ENCODE measurements at regions not wholly inside any gene's neighbourhood (a gene's known extent, or its start where the extent isn't known, plus 50 kb on each side); places are given as distances from the start of the nearest gene placed in this dataset.

DNA sequence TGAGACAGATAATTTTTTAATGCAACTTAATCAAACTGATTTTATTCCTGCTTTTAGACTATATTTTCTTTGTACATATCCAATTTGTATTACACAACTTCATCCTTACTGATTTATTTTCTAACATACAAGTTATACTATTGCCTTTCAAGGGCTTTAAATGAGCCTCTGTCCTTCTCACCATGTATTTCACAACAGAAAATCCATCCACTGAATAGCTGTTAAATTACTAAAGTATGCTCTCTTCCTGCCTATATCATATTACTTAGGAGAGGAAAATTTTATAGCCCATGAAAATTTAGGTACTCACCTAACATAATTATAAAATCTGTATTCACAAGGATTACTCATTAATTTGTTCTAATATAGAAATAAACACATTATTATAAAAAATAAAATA is 528.6 kb downstream of the ANKRD50 start:
- no peak for DNase-seq (ENCODE audit: low read depth in 3 of 3, low spot score in 2 of 3)

- DNase-seq (ENCODE audit: low read depth in 3 of 3, low spot score in 2 of 3): no peak
These were observed 527.7 kb downstream of the ANKRD50 start for GRCh38 chr4:124184792-124185191.

GRCh38 chr4:124188595-124188994 is 523.9 kb downstream of the ANKRD50 start:
- DNase-seq (ENCODE audit: low read depth in 3 of 3, low spot score in 2 of 3): no peak

DNA sequence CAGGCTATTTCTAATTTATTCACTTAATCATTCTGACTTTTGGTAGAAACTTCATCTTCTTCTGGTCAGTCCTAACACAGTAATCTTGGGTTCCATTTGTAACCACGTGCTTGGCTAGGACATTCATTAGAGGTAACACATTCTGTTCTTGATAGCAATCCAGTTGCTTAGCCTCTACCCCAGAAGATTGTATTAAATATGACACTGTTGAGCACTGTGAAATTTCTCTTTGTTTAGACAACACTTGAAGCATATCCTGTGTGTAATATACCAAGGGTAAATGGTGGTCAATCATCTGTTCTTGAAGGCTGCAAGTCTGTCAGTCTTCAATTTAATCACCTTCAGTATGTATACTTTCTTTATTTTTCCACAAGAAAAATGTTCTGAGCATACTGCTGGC is 523.0 kb downstream of the ANKRD50 start:
- DNase-seq (ENCODE audit: low read depth in 3 of 3, low spot score in 2 of 3): no peak

DNA sequence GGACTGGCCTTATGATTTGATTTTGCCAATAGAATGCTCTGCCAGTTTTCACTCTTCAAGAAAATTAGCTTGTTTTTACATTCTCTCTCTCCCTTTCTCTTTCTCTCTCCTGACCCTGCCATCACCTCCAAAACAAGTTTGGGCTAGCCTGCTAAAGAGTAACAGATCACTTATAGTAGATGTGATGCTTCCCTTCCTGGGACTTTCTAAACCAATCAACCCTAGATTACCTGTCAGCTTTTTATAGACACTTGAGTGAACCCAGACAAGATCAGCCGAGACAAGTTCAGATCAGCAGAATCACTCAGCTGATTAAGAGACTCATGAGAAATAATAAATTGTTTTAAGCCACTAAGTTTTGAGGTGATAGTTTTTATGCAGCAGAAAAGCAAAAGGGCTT is 521.2 kb downstream of the ANKRD50 start:
- DNase-seq (ENCODE audit: low read depth in 3 of 3, low spot score in 2 of 3): no peak

DNA sequence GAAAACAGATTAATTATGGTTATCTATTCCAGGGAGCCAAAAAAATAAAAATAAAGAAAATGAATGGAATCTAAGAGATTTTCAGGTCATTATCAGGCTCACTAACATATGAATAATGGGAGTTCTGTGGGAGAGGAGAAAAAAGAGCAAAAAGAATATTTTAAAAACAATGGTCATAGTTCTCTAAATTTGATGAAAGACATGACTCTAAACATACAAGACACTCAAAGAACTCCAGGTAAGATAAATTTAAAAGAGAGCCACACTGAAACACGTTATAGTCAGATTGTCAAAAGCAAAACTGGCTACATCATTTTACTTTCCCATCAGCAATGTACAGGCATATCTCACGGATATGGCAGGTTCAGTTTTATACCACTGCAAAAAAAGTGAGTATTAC is 520.0 kb downstream of the ANKRD50 start:
- no peak for DNase-seq (ENCODE audit: low read depth in 3 of 3, low spot score in 2 of 3)

GRCh38 chr4:124199185-124199584 is 513.3 kb downstream of the ANKRD50 start:
- no peak for DNase-seq (ENCODE audit: low read depth in 3 of 3, low spot score in 2 of 3)

DNA sequence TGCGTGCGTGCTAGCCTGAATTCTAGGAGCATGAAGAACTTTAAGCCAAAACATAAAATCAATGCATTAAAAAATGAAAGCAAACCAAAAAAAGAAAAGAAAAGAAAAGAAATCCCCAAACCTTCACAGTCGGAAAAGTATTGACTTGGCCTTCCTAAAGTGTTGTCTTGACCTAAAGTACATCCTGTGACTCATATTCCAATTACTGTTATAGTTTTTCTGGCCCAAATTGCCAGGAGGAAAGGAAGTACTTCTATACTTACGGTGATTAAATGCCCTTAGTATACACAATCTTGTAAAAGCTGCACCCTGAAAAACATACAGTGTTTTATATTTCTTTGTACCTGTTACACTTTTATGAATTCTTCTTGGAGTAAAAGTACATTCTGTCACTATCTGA is 512.8 kb downstream of the ANKRD50 start:
- no peak for DNase-seq (ENCODE audit: low read depth in 3 of 3, low spot score in 2 of 3)

GRCh38 chr4:124201636-124202035 is 510.9 kb downstream of the ANKRD50 start:
- no peak for DNase-seq (ENCODE audit: low read depth in 3 of 3, low spot score in 2 of 3)

DNA sequence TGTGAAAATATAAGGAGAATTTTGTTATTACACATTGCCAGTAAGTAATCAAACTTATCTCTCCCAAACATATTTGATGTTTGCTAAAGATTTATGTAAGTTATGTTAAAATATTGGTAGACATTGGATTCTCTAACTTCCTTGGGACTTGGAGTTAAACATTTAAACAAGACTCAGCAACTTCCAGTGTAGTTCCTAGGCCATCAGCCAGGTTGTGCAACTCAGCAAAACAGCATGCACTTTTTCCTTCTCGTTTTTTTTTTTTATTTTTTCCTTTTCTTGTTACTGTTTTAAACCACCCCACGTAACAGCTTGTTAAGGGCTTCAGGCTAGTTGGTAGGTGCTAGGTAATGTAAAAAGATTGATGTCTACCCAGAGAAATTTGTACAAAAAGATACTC is 510.4 kb downstream of the ANKRD50 start:
- no peak for DNase-seq (ENCODE audit: low read depth in 3 of 3, low spot score in 2 of 3)

DNA sequence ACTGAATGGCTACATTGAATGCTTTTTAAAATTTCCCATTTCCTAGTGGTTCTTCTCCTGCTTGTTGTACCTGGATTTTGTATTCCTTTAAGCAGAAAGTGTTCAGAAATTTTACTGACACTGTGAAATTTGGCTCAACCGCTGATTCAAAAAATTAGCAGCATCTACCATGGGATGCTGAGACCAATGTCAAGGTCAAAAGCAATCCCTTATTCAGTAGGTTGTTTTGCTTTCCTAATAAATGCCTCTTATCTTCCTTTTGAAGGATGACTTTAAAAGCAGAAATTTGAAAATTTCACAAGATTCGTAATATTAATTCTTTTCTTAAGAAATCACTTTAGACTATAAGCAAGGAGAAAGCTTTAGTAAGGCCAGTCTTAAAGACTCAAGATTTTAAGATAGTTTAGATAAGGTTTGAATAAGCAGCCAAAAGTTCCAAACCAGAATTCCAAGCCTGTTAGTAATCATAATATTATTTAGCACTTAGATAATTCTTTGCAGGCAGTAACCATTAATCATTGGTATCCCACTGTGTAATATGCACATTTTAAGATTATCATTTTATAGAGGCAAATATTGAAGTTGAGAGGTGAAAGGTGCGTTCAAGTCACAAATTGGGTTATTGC is 508.8 kb downstream of the ANKRD50 start:
- DNase-seq (ENCODE audit: low read depth in 3 of 3, low spot score in 2 of 3): no peak

GRCh38 chr4:124206779-124207605 is 505.5 kb downstream of the ANKRD50 start:
- no peak for DNase-seq (ENCODE audit: low read depth in 3 of 3, low spot score in 2 of 3)

- no peak for DNase-seq (ENCODE audit: low read depth in 3 of 3, low spot score in 2 of 3)
These were observed 503.3 kb downstream of the ANKRD50 start for GRCh38 chr4:124209211-124209610.

DNA sequence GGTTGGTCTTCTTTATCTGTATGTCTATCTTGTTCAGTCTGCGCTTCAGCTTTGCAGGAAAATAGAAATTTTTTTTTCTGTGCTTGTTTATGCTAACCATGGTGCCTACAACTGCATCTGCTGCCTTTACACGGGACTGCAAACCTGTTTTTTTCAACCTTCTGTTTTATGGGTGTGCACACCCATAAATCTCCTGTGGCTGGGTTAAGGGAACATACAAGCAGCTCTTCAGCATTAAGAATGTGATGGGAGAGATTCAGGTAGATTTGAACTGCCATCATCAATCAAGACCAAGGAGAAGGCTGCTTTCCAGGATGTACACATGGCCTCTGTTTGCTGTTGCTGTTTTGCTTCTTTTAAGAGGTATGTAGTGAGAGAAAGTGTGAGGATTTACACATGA is 502.9 kb downstream of the ANKRD50 start:
- no peak for DNase-seq (ENCODE audit: low read depth in 3 of 3, low spot score in 2 of 3)

DNA sequence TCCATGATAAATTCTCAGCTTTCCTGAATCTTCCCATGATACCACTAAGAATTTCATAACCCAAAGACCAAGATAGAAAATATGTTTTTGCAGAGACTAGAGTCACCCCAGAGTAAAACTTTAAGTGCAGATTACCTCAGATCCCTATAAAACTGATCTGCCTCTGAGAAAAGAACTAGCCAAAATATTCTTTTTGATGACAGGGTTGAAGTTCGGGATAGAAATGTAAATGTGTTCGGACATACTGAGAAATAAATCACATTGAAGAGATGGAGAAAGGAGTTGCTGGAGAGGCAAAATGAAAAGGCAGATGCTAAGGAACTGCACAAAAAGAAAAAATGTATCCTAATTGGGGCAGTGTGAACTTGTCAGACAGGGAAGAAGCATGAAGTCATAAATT is 501.8 kb downstream of the ANKRD50 start:
- DNase-seq (ENCODE audit: low read depth in 3 of 3, low spot score in 2 of 3): no peak

GRCh38 chr4:124212815-124213630 is 499.5 kb downstream of the ANKRD50 start:
- peak in 1 of 3 donors; percentile 12 for DNase-seq (ENCODE audit: low read depth in 3 of 3, low spot score in 2 of 3)

GRCh38 chr4:124219389-124219788 is 493.1 kb downstream of the ANKRD50 start:
- no peak for DNase-seq (ENCODE audit: low read depth in 3 of 3, low spot score in 2 of 3)

DNA sequence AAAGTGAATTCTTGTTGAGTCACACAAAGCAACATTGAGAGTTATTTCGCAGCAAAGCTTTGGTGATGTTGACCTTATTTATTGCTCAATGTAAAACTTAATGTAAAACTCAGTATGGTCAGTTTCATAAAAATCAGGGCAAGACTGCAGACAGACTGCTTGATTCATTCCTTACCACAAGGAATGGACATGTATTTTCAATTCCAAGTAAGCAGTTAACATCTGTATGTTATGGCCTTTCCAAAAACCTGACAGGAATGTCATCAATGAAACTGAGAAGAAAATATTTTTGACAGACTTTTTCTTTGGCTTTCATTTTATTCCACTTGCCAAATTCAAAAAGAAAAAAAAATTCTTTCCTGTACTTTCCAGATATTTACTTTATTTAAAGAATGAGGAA is 488.3 kb downstream of the ANKRD50 start:
- no peak for DNase-seq (ENCODE audit: low read depth in 3 of 3, low spot score in 2 of 3)

DNA sequence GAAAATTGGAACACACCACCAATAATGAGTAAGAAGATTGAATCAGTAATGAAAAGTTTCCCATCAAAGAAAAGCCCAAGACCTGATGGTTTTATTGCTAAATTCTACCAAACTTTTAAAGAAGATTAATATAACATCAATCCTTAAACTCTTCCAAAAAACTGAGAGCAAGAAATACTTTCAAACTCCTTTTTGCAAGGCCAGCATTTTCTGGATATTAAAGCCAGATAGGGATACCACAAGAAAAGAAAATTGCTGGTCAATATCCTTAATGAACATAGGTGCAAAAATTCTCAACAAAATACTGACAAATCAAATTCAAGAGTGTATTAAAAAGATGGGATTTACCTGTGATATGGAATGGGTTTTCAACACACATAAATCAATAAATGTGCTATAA is 484.6 kb downstream of the ANKRD50 start:
- no peak for DNase-seq (ENCODE audit: low read depth in 3 of 3, low spot score in 2 of 3)

GRCh38 chr4:124230268-124230667 is 482.3 kb downstream of the ANKRD50 start:
- DNase-seq (ENCODE audit: low read depth in 3 of 3, low spot score in 2 of 3): no peak

- no peak for DNase-seq (ENCODE audit: low read depth in 3 of 3, low spot score in 2 of 3)
These were observed 477.8 kb downstream of the ANKRD50 start for GRCh38 chr4:124234771-124235170.

All from right renal cortex interstitium (tissue), 3 donors.